IPS-15b (cell line): ENCODE measurements at regions not wholly inside any gene's neighbourhood (a gene's known extent, or its start where the extent isn't known, plus 50 kb on each side); places are given as distances from the start of the nearest gene placed in this dataset.
"Not testable (repeated sequence)": the region's sequence is repeated elsewhere in the genome, so short reads cannot be mapped to it uniquely, and the experiment has no call there.

Experiments used
- H3K27me3 ChIP-seq: one replicate; pipeline ENCODE4 v1.6.1; 2013; ENCODE audit warnings: low read length; ENCODE audit not compliant: control insufficient read depth, insufficient read depth
- H3K36me3 ChIP-seq: one replicate; pipeline ENCODE4 v1.6.1; 2013; ENCODE audit warnings: low read length; ENCODE audit not compliant: control insufficient read depth, insufficient read depth
- H3K4me1 ChIP-seq: one replicate; pipeline ENCODE4 v1.6.1; 2013; ENCODE audit warnings: mild to moderate bottlenecking, low read length; ENCODE audit not compliant: control insufficient read depth, insufficient read depth
- H3K4me3 ChIP-seq: one replicate; pipeline ENCODE4 v1.5.1; 2013; ENCODE audit warnings: low read depth, low read length
- H3K9ac ChIP-seq: one replicate; pipeline ENCODE4 v1.6.1; 2013; ENCODE audit warnings: low read depth, mild to moderate bottlenecking, low read length
- H3K9me3 ChIP-seq: one replicate; pipeline ENCODE4 v1.6.1; 2013; ENCODE audit warnings: mild to moderate bottlenecking, low read length; ENCODE audit not compliant: control insufficient read depth, insufficient read depth

DNA sequence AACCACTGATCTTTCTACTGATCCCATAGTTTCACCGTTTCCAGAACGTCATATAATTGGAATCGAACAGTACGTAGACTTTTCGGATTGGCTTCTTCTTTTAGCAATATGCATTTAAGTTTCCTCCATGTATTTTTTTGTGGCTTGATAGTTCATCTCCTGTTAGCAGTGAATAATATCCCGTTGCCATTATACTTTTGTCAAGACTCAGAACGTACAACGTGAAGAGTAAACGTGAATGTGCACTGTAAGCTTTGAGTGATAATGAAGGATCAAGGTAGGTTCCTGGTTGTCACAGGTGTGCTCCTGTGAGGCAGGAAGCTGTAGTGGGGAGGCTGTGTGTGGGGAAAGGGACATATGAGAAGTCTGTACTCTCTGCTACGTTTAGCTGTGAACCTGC is 1463.7 kb downstream of the FOXD4L5 start:
- not testable (repeated sequence) for H3K36me3 ChIP-seq, H3K4me1 ChIP-seq, H3K9ac ChIP-seq, H3K4me3 ChIP-seq
- Histone ChIP-seq H3K27me3 (peaks cover 36% of the 10 kb centered on the region), H3K9me3 (peaks cover 10% of the 10 kb centered on the region)

- H3K4me1 ChIP-seq, H3K4me3 ChIP-seq, H3K36me3 ChIP-seq, H3K9ac ChIP-seq: not testable (repeated sequence)
- Histone ChIP-seq H3K27me3 (peaks cover 40% of the 10 kb centered on the region), H3K9me3 (peaks cover 10% of the 10 kb centered on the region)
These were observed 1464.1 kb downstream of the FOXD4L5 start for GRCh38 chr9:63820882-63821281.

GRCh38 chr9:63820383-63820782 is 1464.6 kb downstream of the FOXD4L5 start:
- H3K9ac ChIP-seq, H3K4me3 ChIP-seq, H3K4me1 ChIP-seq, H3K36me3 ChIP-seq: not testable (repeated sequence)
- Histone ChIP-seq H3K9me3 (peaks cover 10% of the 10 kb centered on the region), H3K27me3 (peaks cover 42% of the 10 kb centered on the region)

DNA sequence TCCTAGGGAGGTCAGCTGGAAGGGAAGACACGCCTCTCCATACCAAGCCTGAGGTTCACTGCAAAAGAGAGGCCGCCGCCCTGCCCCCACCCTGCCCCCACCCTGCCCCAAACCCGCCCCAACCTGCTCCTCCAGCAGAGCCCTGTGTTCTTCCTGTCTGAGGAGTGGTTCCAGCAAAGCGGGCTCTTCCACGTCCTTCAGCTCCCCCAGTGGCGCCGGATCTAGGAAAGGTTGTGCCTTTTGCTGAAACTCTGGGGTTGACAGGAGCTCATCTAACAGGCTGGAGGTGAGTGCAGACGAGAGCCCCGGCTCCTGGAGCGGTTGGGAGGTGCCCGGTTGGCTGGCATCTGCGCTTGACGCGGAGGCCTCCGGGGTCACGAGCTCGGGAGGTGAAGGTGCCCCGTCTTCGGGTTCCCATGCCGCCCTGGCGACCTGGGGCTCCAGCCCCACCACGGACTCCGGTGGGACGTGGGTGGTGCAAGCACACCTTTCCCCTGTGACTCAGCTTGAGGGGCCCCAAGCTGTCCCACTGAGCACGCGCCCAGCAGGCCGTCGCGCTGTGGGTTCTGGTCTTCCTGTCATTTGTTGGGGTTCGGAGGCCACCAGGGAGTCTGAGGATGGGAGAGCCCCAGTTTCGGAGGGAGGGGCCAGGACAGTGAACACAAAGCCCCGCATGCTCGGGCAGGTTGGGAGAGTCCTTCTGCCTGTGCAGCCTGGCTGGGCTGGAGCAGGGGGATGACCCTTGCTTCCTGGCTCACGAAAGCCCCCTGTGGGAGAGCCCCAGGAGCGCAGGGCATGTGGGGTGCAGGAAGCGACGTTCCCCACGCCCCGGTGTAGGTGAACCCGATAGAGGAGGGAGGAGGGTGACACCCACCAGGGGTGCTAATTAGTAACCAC is 1467.1 kb downstream of the FOXD4L5 start:
- peaks cover 3% of the 10 kb centered on the region for H3K9me3 ChIP-seq
- H3K4me3 ChIP-seq, result peak overlapping the region; percentile 82
- H3K4me1 ChIP-seq, result peaks cover 3% of the 10 kb centered on the region
- no peak overlapping the region for H3K9ac ChIP-seq
- peaks cover 4% of the 10 kb centered on the region for H3K36me3 ChIP-seq
- H3K27me3 ChIP-seq, result peaks cover 36% of the 10 kb centered on the region

GRCh38 chr9:63816751-63817621 is 1468.0 kb downstream of the FOXD4L5 start:
- no peak overlapping the region for H3K9ac ChIP-seq
- H3K4me1 ChIP-seq, result peaks cover 3% of the 10 kb centered on the region
- H3K36me3 ChIP-seq, result peaks cover 4% of the 10 kb centered on the region
- H3K4me3 ChIP-seq, result peak overlapping the region; percentile 82
- peaks cover 3% of the 10 kb centered on the region for H3K9me3 ChIP-seq
- H3K27me3 ChIP-seq, result peaks cover 36% of the 10 kb centered on the region

GRCh38 chr9:63814970-63815669 is 1469.9 kb downstream of the FOXD4L5 start:
- H3K4me1 ChIP-seq, H3K9me3 ChIP-seq, H3K36me3 ChIP-seq, H3K4me3 ChIP-seq, H3K9ac ChIP-seq: not testable (repeated sequence)
- H3K27me3 ChIP-seq, result peaks cover 29% of the 10 kb centered on the region

- not testable (repeated sequence) for H3K36me3 ChIP-seq, H3K4me1 ChIP-seq, H3K9ac ChIP-seq, H3K9me3 ChIP-seq
- H3K4me3 ChIP-seq, result peak overlapping the region; percentile 26
- H3K27me3 ChIP-seq, result peaks cover 23% of the 10 kb centered on the region
These were observed 1471.5 kb downstream of the FOXD4L5 start for GRCh38 chr9:63813391-63814021.

- not testable (repeated sequence) for H3K36me3 ChIP-seq, H3K9ac ChIP-seq, H3K4me1 ChIP-seq, H3K4me3 ChIP-seq, H3K9me3 ChIP-seq
- peaks cover 19% of the 10 kb centered on the region for H3K27me3 ChIP-seq
These were observed 1472.2 kb downstream of the FOXD4L5 start for GRCh38 chr9:63812822-63813221.

DNA sequence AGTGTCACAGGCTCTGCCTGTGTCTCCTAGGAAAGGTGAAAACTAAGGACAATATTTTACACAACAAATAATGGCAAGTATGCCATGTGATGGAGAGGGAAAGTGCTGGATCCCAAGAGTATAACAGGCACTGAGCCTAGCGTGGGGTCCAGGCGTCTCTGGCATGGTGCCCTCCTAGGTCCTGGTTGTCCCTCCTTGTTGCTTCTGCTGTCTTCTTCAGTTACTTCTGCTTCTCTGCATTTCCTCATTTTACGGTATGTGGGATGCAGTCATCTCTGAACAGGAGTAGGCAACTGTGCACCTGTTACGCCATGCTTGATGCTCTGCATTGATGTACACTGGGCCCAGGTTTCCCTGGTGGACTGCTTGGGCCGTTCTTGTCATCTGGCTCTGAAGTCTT is 1480.8 kb downstream of the FOXD4L5 start:
- H3K27me3 ChIP-seq, H3K36me3 ChIP-seq, H3K4me1 ChIP-seq, H3K4me3 ChIP-seq, H3K9me3 ChIP-seq, H3K9ac ChIP-seq: not testable (repeated sequence)

DNA sequence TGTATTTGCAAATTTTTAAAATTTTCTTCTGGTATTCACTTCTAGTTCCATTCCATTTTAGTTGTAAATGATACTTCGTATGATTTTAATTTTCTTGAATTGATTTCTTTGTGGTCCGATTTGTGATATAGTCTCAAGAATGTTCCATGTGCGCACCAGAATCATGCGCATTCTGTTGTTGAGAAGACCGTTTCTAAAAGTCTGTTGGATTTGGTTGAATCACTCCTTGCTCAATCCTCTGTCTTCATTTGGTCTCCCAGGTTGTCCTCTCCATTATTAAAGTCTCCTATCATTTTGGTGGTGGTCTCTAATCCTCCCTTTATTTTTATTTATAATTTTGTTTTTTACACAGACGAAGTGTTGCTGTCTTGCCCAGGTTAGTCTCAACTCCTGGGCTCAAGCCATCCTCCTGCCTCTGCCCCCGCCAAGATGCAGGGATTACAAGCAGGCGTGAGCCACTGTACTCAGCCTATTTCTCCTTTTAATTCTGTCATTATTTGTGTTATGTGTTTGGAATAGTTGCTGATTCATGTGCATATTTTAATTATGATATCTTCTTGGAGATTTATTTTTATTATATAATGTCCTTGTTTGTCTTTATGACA is 1490.8 kb downstream of the FOXD4L5 start:
- H3K4me1 ChIP-seq, H3K4me3 ChIP-seq: not testable (repeated sequence)

DNA sequence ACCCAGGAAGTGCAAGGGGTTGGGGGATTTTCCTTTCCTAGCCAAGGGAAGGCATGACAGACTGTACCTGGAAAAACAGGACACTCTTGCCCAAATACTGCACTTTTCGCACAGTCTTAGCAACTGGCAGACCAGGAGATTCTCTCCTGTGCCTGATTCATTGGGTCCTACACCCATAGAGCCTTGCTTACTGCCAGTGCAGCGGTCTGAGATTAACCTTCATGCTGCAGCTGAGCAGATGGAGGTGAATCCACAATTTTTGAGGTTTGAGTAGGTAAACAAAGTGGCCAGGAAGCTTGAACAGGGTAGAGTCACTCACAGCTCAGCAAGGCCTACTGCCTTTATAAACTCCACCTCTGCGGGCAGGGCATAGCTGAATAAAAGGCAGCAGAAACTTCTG is 1497.6 kb downstream of the FOXD4L5 start:
- H3K9ac ChIP-seq, H3K9me3 ChIP-seq, H3K36me3 ChIP-seq, H3K4me3 ChIP-seq, H3K27me3 ChIP-seq, H3K4me1 ChIP-seq: not testable (repeated sequence)

More for the DNA sequence above, 1490.8 kb downstream of the FOXD4L5 start:
- H3K9ac ChIP-seq, H3K9me3 ChIP-seq, H3K36me3 ChIP-seq, H3K27me3 ChIP-seq: not testable (repeated sequence)
